GM23338 (cell line): ENCODE measurements at regions not wholly inside any gene's neighbourhood (a gene's known extent, or its start where the extent isn't known, plus 50 kb on each side); places are given as distances from the start of the nearest gene placed in this dataset.

Experiments used
- ATAC-seq: fragments of 200-7000 bp; cut with Tn5 transposase; 3 replicates; pipeline ENCODE4 v1.9.1; 2020
- DNase-seq: peaks from one replicate; pipeline ENCODE4 v3.0.0-alpha.2; 2015; ENCODE audit warnings: low spot score
- H2AFZ ChIP-seq: fragments of 200-600 bp; sonication (generic); 2 replicates; pipeline ENCODE4 v1.8.0; 2016; ENCODE audit warnings: antibody characterized with exemption, mild to moderate bottlenecking, moderate library complexity
- H3F3A ChIP-seq: fragments of 200-600 bp; sonication (generic); replicated peaks from 2 replicates; pipeline ENCODE4 v1.8.0; 2017; ENCODE audit warnings: antibody characterized with exemption, mixed run types, low read depth
- H3K27ac ChIP-seq: fragments of 200-600 bp; sonication (generic); 2 replicates; pipeline ENCODE4 v1.6.1; 2016; ENCODE audit warnings: low read depth
- H3K27me3 ChIP-seq: fragments of 200-600 bp; sonication (generic); 2 replicates; pipeline ENCODE4 v1.8.0; 2016; ENCODE audit warnings: mild to moderate bottlenecking, mixed run types, moderate library complexity; ENCODE audit not compliant: insufficient read depth
- H3K36me3 ChIP-seq: fragments of 200-600 bp; sonication (generic); 2 replicates; pipeline ENCODE4 v1.8.0; 2016; ENCODE audit warnings: mild to moderate bottlenecking; ENCODE audit not compliant: insufficient read depth
- H3K4me1 ChIP-seq: fragments of 200-600 bp; sonication (generic); 2 replicates; pipeline ENCODE4 v1.8.0; 2016; ENCODE audit warnings: mild to moderate bottlenecking, moderate library complexity; ENCODE audit not compliant: insufficient read depth
- H3K4me2 ChIP-seq: fragments of 200-600 bp; sonication (generic); 2 replicates; pipeline ENCODE4 v1.7.1; 2017; ENCODE audit warnings: mixed run types
- H3K4me3 ChIP-seq: fragments of 200-600 bp; sonication (generic); 2 replicates; pipeline ENCODE4 v1.6.1; 2016; ENCODE audit warnings: mixed run types
- H3K79me2 ChIP-seq: fragments of 200-600 bp; sonication (generic); replicated peaks from 2 replicates; pipeline ENCODE4 v1.8.0; 2017; ENCODE audit warnings: mild to moderate bottlenecking; ENCODE audit not compliant: insufficient read depth
- H3K9me2 ChIP-seq: fragments of 200-600 bp; sonication (generic); 2 replicates; pipeline ENCODE4 v1.8.0; 2017; ENCODE audit not compliant: insufficient read depth
- H4K20me1 ChIP-seq: fragments of 200-600 bp; sonication (generic); replicated peaks from 2 replicates; pipeline ENCODE4 v1.8.0; 2017; ENCODE audit warnings: mild to moderate bottlenecking; ENCODE audit not compliant: insufficient read depth
- H3K27ac Mint-ChIP-seq: 2 replicates; pipeline ENCODE4 v1.8.0; 2020; ENCODE audit warnings: inconsistent platforms, mild to moderate bottlenecking, moderate library complexity, mixed read lengths
- H3K27me3 Mint-ChIP-seq: 3 replicates; pipeline ENCODE4 v1.8.0; 2022; ENCODE audit warnings: low read depth, mild to moderate bottlenecking, moderate library complexity, mixed read lengths, inconsistent platforms; ENCODE audit not compliant: insufficient read depth, poor library complexity
- H3K36me3 Mint-ChIP-seq: 3 replicates; pipeline ENCODE4 v1.8.0; 2021; ENCODE audit warnings: low read depth, mild to moderate bottlenecking, inconsistent platforms, moderate library complexity, mixed read lengths
- H3K4me1 Mint-ChIP-seq: 3 replicates; pipeline ENCODE4 v1.8.0; 2020; ENCODE audit warnings: mild to moderate bottlenecking, inconsistent platforms, mixed read lengths
- H3K4me3 Mint-ChIP-seq: 3 replicates; pipeline ENCODE4 v1.8.0; 2021; ENCODE audit warnings: moderate library complexity, mild to moderate bottlenecking, inconsistent platforms, mixed read lengths
- H3K9me3 Mint-ChIP-seq: 3 replicates; pipeline ENCODE4 v1.8.0; 2020; ENCODE audit warnings: moderate library complexity, mild to moderate bottlenecking, inconsistent platforms, mixed read lengths
- CREB1 ChIP-seq: fragments of 250-450 bp; sonication (Bioruptor Pico); IDR thresholded peaks from 2 replicates; pipeline ENCODE4 v1.5.0; 2020; ENCODE audit warnings: low read depth, mild to moderate bottlenecking, moderate library complexity
- EZH2phosphoT487 ChIP-seq: fragments of 200-600 bp; sonication (generic); IDR thresholded peaks from one replicate; pipeline ENCODE4 v1.8.1; 2018; ENCODE audit warnings: antibody characterized with exemption; ENCODE audit not compliant: unreplicated experiment
- JUNB ChIP-seq: IDR thresholded peaks from one replicate; pipeline ENCODE4 v1.6.1; 2016; ENCODE audit warnings: antibody characterized with exemption; ENCODE audit not compliant: unreplicated experiment
- NANOG ChIP-seq: IDR thresholded peaks from 2 replicates; pipeline ENCODE4 v1.6.1; 2016; ENCODE audit warnings: antibody characterized with exemption, borderline replicate concordance
- POLR2AphosphoS5 ChIP-seq: IDR thresholded peaks from 2 replicates; pipeline ENCODE4 v1.6.1; 2016; ENCODE audit warnings: antibody characterized with exemption, low read depth
- STAT1 ChIP-seq: IDR thresholded peaks from one replicate; pipeline ENCODE4 v1.6.1; 2016; ENCODE audit warnings: antibody characterized with exemption; ENCODE audit not compliant: unreplicated experiment
- TF ChIP-seq, protein P1 (sequence below): fragments of 250-450 bp; sonication (Bioruptor Pico); IDR thresholded peaks from 2 replicates; pipeline ENCODE4 v1.5.0; 2020; ENCODE audit warnings: mild to moderate bottlenecking, moderate library complexity
- TF ChIP-seq, protein P2 (sequence below), 2 experiments: fragments of 200-600 bp in 1 of 2; sonication (generic) in 1 of 2; conservative IDR thresholded peaks; 2 replicates each; pipeline versions ENCODE4 v1.5.1 to v1.6.1; 2016 to 2017; ENCODE audit warnings: antibody characterized with exemption in 2 of 2, low read depth in 2 of 2, mild to moderate bottlenecking in 2 of 2, moderate library complexity in 1 of 2

DNA sequence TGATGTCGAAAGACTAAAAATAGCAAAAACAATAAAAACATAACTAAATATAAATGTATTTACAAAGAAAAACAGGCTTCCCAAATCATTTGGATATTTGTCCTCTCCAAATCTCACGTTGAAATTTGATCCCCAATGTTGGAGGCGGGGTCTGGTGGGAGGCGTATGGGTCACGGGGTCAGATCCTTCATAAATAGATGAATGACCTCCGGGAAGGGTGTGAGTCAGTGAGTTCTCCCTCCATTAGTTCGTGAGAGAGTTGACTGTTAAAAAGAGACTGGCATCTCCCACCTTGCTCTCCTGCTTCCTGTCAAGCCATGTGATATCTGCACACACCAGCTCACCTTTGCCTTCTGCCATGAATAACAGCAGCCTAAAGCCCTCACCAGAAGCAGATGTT lies 703.0 kb downstream of the TMEM182 start (continued):
- TF ChIP-seq, protein P1, sequence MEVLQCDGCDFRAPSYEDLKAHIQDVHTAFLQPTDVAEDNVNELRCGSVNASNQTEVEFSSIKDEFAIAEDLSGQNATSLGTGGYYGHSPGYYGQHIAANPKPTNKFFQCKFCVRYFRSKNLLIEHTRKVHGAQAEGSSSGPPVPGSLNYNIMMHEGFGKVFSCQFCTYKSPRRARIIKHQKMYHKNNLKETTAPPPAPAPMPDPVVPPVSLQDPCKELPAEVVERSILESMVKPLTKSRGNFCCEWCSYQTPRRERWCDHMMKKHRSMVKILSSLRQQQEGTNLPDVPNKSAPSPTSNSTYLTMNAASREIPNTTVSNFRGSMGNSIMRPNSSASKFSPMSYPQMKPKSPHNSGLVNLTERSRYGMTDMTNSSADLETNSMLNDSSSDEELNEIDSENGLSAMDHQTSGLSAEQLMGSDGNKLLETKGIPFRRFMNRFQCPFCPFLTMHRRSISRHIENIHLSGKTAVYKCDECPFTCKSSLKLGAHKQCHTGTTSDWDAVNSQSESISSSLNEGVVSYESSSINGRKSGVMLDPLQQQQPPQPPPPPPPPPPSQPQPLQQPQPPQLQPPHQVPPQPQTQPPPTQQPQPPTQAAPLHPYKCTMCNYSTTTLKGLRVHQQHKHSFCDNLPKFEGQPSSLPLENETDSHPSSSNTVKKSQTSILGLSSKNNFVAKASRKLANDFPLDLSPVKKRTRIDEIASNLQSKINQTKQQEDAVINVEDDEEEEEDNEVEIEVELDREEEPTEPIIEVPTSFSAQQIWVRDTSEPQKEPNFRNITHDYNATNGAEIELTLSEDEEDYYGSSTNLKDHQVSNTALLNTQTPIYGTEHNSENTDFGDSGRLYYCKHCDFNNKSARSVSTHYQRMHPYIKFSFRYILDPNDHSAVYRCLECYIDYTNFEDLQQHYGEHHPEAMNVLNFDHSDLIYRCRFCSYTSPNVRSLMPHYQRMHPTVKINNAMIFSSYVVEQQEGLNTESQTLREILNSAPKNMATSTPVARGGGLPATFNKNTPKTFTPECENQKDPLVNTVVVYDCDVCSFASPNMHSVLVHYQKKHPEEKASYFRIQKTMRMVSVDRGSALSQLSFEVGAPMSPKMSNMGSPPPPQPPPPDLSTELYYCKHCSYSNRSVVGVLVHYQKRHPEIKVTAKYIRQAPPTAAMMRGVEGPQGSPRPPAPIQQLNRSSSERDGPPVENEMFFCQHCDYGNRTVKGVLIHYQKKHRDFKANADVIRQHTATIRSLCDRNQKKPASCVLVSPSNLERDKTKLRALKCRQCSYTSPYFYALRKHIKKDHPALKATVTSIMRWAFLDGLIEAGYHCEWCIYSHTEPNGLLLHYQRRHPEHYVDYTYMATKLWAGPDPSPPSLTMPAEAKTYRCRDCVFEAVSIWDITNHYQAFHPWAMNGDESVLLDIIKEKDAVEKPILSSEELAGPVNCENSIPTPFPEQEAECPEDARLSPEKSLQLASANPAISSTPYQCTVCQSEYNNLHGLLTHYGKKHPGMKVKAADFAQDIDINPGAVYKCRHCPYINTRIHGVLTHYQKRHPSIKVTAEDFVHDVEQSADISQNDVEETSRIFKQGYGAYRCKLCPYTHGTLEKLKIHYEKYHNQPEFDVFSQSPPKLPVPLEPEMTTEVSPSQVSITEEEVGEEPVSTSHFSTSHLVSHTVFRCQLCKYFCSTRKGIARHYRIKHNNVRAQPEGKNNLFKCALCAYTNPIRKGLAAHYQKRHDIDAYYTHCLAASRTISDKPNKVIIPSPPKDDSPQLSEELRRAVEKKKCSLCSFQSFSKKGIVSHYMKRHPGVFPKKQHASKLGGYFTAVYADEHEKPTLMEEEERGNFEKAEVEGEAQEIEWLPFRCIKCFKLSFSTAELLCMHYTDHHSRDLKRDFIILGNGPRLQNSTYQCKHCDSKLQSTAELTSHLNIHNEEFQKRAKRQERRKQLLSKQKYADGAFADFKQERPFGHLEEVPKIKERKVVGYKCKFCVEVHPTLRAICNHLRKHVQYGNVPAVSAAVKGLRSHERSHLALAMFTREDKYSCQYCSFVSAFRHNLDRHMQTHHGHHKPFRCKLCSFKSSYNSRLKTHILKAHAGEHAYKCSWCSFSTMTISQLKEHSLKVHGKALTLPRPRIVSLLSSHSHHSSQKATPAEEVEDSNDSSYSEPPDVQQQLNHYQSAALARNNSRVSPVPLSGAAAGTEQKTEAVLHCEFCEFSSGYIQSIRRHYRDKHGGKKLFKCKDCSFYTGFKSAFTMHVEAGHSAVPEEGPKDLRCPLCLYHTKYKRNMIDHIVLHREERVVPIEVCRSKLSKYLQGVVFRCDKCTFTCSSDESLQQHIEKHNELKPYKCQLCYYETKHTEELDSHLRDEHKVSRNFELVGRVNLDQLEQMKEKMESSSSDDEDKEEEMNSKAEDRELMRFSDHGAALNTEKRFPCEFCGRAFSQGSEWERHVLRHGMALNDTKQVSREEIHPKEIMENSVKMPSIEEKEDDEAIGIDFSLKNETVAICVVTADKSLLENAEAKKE (CRISPR knock-in tag), result no peak
- TF ChIP-seq CREB1 (no peak), EZH2phosphoT487 (no peak), POLR2AphosphoS5 (no peak)

DNA sequence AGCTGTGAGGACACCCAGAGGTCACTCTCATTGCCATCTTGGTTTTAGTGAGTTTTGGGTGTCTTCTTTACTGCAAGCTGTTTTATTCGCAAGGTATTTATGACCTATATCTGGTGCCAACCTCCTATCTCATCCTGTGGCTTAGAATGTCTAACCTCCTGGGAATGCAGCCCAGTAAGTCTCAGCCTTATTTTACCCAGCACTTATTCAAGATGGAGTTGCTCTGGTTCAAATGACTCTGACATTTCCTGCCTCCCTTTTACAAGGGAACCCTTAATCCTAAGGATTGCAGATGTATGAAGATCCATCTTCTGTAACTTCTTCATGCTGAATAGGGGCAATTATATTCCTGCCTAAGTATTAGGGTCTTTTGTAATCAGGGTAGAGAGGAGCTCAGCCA lies 708.0 kb downstream of the TMEM182 start:
- ATAC-seq (no peak), DNase-seq (no peak)
- Histone ChIP-seq H2AFZ (no peak overlapping the region), H3K79me2 (no peaks in the 10 kb centered on the region), H3K27ac (no peak overlapping the region), H3K9me2 (no peaks in the 10 kb centered on the region), H3K36me3 (no peaks in the 10 kb centered on the region), H3F3A (no peaks in the 10 kb centered on the region), H4K20me1 (no peaks in the 10 kb centered on the region), H3K4me1 (no peaks in the 10 kb centered on the region), H3K4me3 (no peak overlapping the region), H3K27me3 (no peaks in the 10 kb centered on the region), H3K4me2 (no peak overlapping the region)
- Mint-ChIP-seq H3K4me1 (no peaks in the 10 kb centered on the region), H3K9me3 (no peaks in the 10 kb centered on the region), H3K36me3 (no peaks in the 10 kb centered on the region), H3K27ac (no peak overlapping the region), H3K27me3 (peaks cover 1% of the 10 kb centered on the region), H3K4me3 (no peak overlapping the region)
- TF ChIP-seq, protein P2, sequence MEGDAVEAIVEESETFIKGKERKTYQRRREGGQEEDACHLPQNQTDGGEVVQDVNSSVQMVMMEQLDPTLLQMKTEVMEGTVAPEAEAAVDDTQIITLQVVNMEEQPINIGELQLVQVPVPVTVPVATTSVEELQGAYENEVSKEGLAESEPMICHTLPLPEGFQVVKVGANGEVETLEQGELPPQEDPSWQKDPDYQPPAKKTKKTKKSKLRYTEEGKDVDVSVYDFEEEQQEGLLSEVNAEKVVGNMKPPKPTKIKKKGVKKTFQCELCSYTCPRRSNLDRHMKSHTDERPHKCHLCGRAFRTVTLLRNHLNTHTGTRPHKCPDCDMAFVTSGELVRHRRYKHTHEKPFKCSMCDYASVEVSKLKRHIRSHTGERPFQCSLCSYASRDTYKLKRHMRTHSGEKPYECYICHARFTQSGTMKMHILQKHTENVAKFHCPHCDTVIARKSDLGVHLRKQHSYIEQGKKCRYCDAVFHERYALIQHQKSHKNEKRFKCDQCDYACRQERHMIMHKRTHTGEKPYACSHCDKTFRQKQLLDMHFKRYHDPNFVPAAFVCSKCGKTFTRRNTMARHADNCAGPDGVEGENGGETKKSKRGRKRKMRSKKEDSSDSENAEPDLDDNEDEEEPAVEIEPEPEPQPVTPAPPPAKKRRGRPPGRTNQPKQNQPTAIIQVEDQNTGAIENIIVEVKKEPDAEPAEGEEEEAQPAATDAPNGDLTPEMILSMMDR (conservative IDR thresholded peaks at IDR 0.05; ENCODE audit: low read depth in 2 of 2), result no peak
- TF ChIP-seq, protein P1 (CRISPR knock-in tag), result no peak
- no peak for TF ChIP-seq POLR2AphosphoS5
- TF ChIP-seq STAT1, result no peak
- no peak for TF ChIP-seq NANOG
- TF ChIP-seq JUNB, result no peak
